Uterus (tissue), 3 donors: ENCODE measurements at regions not wholly inside any gene's neighbourhood (a gene's known extent, or its start where the extent isn't known, plus 50 kb on each side); places are given as distances from the start of the nearest gene placed in this dataset.

Source experiments
- DNase-seq, 2 donors: peaks; one replicate each; pipeline ENCODE4 v3.0.0-alpha.2; 2019 to 2020
- H3K27ac ChIP-seq, 2 donors: fragments of 200-600 bp; sonication (generic); 1 replicate in 1 of 2; 2 replicates in 1 of 2; pipeline ENCODE4 v1.5.1; 2016 to 2018
- H3K27me3 ChIP-seq, 2 donors: fragments of 200-600 bp; sonication (generic); one replicate each; pipeline ENCODE4 v1.5.1; 2018 to 2019; ENCODE audit warnings: control low read depth in 1 of 2
- H3K36me3 ChIP-seq, 2 donors: fragments of 200-600 bp; sonication (generic); one replicate each; pipeline ENCODE4 v1.5.1; 2019; ENCODE audit warnings: control low read depth in 1 of 2
- H3K4me1 ChIP-seq, 2 donors: fragments of 200-600 bp; sonication (generic); one replicate each; pipeline ENCODE4 v1.5.1; 2018 to 2019; ENCODE audit warnings: control low read depth in 1 of 2
- H3K4me3 ChIP-seq, 2 donors: fragments of 200-600 bp; sonication (generic); 1 replicate in 1 of 2; 2 replicates in 1 of 2; pipeline ENCODE4 v1.5.1; 2018 to 2019; ENCODE audit warnings: mild to moderate bottlenecking in 1 of 2
- H3K9me3 ChIP-seq, 2 donors: fragments of 200-600 bp; sonication (generic); one replicate each; pipeline ENCODE4 v1.5.1; 2019; ENCODE audit warnings: control low read depth in 1 of 2
- POLR2A ChIP-seq, 2 donors: fragments of 450-650 bp; IDR thresholded peaks; one replicate each; pipeline ENCODE4 v1.6.1; 2016; ENCODE audit warnings: antibody characterized with exemption in 2 of 2, mild to moderate bottlenecking in 1 of 2, moderate library complexity in 1 of 2
- intact Hi-C: fragments of 100-400 bp; cut with DNase I; formaldehyde crosslinking; loops from one replicate; pipeline ENCODE4 v1.15.1; 2023; ENCODE audit warnings: low total_unique reads
- TF ChIP-seq, protein P1 (sequence below), 4 experiments: fragments of 200-600 bp in 2 of 4; fragments of 450-650 bp in 2 of 4; sonication (generic) in 2 of 4; IDR thresholded peaks; one replicate each; pipeline ENCODE4 v1.5.1; 2016 to 2019; ENCODE audit warnings: antibody characterized with exemption in 4 of 4, mild to moderate bottlenecking in 2 of 4, moderate library complexity in 1 of 4
- donor health status: DM: yes; HTN: yes; CAD: no.

DNA sequence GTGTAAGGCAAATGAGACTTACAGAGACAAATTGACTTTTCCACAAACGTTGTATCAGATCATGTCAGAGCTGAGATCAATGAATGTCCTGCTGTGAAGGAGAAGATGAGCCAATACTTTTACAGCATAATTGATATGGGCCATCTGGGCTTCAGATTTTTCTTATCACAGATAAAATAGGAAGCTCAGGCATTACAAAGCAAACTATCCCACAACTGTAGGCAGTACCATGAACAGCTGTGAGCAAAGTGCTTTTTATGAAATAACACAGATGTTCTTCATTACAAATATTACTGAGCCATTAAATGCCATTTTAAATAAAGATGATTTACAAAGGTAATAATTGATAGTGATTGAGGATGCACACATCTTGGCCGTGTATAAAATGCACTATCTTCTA lies 852.3 kb downstream of the OTOL1 start:
- Histone ChIP-seq H3K27ac (no peak overlapping the region), H3K9me3 (no peaks in the 10 kb centered on the region), H3K4me3 (no peak overlapping the region), H3K36me3 (no peaks in the 10 kb centered on the region), H3K27me3 (no peaks in the 10 kb centered on the region), H3K4me1 (no peaks in the 10 kb centered on the region)
- TF ChIP-seq, protein P1, sequence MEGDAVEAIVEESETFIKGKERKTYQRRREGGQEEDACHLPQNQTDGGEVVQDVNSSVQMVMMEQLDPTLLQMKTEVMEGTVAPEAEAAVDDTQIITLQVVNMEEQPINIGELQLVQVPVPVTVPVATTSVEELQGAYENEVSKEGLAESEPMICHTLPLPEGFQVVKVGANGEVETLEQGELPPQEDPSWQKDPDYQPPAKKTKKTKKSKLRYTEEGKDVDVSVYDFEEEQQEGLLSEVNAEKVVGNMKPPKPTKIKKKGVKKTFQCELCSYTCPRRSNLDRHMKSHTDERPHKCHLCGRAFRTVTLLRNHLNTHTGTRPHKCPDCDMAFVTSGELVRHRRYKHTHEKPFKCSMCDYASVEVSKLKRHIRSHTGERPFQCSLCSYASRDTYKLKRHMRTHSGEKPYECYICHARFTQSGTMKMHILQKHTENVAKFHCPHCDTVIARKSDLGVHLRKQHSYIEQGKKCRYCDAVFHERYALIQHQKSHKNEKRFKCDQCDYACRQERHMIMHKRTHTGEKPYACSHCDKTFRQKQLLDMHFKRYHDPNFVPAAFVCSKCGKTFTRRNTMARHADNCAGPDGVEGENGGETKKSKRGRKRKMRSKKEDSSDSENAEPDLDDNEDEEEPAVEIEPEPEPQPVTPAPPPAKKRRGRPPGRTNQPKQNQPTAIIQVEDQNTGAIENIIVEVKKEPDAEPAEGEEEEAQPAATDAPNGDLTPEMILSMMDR (IDR thresholded peaks at IDR 0.05): no peak
- TF ChIP-seq POLR2A (IDR thresholded peaks at IDR 0.05): no peak
- no peak for DNase-seq
- intact Hi-C loops: no loop called here

DNA sequence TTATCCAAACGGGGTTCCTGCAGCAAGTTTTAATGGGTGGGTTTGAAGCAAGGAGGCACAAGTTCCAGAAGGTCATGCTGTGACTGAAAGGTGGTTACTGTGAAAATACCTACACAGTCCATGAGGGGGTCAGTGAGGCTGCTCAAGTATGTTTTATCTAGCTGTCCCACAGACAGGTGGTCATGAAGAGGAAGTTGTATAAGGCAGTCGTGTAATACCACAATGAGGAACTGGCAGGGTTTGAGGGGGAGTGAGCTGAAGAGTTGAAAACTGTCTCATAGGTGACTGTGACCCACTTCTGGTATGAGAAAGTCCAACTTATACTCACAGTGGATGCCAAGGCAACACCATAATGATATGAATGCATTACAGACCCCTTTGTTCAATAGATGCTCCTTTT lies 856.8 kb downstream of the OTOL1 start:
- Histone ChIP-seq H3K27me3 (no peaks in the 10 kb centered on the region), H3K36me3 (no peaks in the 10 kb centered on the region), H3K4me3 (no peak overlapping the region), H3K27ac (no peak overlapping the region), H3K9me3 (no peaks in the 10 kb centered on the region), H3K4me1 (no peaks in the 10 kb centered on the region)
- DNase-seq: no peak
- intact Hi-C loops: no loop called here
- TF ChIP-seq, protein P1 (IDR thresholded peaks at IDR 0.05): no peak
- TF ChIP-seq POLR2A (IDR thresholded peaks at IDR 0.05): no peak

DNA sequence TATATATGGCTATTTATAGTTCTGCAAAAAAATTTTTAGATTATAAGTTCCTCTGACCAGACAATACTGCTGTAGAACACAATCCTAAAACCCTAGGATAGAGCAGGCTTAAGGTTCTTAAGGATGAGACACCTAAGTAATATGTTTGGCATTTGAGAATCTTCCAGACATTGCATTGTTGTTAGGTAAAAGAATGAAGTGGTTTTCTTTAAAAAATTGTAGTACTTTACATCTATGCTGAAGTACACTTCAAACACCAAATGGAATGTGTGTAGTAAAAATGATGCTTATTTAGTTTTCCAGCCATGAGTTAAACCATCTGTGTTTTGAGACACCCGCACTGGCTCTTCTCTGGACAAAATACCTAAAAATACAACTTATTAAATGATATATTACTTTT lies 857.7 kb downstream of the OTOL1 start:
- TF ChIP-seq, protein P1 (IDR thresholded peaks at IDR 0.05): no peak
- TF ChIP-seq POLR2A (IDR thresholded peaks at IDR 0.05): no peak
- no peak for DNase-seq
- Histone ChIP-seq H3K27ac (no peak overlapping the region), H3K4me1 (no peaks in the 10 kb centered on the region), H3K9me3 (no peaks in the 10 kb centered on the region), H3K27me3 (no peaks in the 10 kb centered on the region), H3K4me3 (no peak overlapping the region), H3K36me3 (no peaks in the 10 kb centered on the region)
- intact Hi-C loops: no loop called here

DNA sequence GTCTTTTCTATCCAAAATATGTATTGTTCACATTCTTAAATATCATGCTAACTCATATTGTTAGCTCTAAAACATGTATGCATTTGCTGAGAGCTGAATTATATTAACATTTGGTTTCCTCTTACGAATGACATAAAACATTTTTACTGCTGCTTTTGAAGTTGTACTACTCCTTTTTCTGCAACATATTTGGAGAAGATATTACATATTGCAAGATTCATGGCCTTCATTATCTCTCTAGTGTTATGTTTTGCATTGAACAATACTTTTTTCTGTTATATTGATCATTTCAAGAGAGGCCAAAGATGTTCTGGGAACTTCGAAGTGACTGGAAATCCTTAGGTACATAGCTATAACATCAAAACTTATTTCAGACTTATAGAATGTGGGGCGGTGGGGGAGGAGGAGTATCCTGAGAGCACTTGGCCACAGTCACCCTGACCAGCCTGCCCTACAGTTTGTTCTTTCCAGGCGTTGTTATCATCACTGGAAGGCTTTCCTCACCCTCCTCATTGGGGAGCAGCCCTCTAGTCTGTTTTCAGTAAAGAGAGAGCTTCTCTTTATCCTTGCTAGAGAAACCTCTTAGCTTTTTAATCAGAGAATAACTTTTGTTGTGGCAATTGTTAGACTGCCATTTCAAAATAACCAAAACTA lies 868.6 kb downstream of the OTOL1 start:
- Histone ChIP-seq H3K27me3 (no peaks in the 10 kb centered on the region), H3K9me3 (no peaks in the 10 kb centered on the region), H3K4me3 (no peak overlapping the region), H3K36me3 (no peaks in the 10 kb centered on the region), H3K27ac (peak overlapping the region; percentile 5 to 15), H3K4me1 (peaks cover 9 to 10% of the 10 kb centered on the region in 2 donors)
- TF ChIP-seq, protein P1 (IDR thresholded peaks at IDR 0.05): no peak
- no peak for TF ChIP-seq POLR2A (IDR thresholded peaks at IDR 0.05)
- no peak for DNase-seq
- intact Hi-C loops: no loop called here

DNA sequence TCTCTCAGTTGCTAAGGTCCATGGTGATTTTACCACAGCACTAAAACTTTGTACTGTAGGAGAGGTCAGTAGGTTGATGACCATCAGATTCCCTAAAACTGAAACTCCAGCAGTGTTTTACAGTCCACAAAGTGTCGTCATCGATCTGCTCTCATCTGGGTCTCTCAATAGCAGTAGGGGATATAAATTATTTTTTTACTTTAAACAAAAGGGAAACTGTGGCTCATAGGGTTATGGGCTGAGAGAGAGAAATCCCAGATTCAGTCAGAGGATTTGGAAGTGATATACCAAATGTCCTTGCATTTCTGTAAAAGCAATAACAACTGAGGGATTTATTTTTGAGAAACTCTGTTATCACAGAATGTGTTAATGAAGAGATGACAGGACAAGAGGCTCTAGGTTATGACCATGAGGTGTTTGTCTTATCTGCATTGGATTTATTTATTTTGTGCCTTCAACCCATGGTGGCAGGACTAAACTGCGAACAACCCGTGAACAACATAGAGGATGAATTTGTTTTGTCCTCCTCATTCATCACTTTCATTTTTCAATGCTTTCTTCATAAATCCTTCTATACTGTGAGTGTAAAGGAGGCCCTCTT lies 869.7 kb downstream of the OTOL1 start:
- DNase-seq: no peak
- H3K27ac ChIP-seq: peak overlapping the region; percentile 5 to 15
- TF ChIP-seq, protein P1 (IDR thresholded peaks at IDR 0.05): no peak
- no peak for TF ChIP-seq POLR2A (IDR thresholded peaks at IDR 0.05)
- peaks cover 9 to 10% of the 10 kb centered on the region in 2 donors for H3K4me1 ChIP-seq
- no peaks in the 10 kb centered on the region for H3K36me3 ChIP-seq
- H3K4me3 ChIP-seq: no peak overlapping the region
- no peaks in the 10 kb centered on the region for H3K27me3 ChIP-seq
- intact Hi-C loops: no loop called here
- no peaks in the 10 kb centered on the region for H3K9me3 ChIP-seq
